OCI-LY7 (cell line): ENCODE measurements at regions not wholly inside any gene's neighbourhood (a gene's known extent, or its start where the extent isn't known, plus 50 kb on each side); places are given as distances from the start of the nearest gene placed in this dataset.

Source experiments
- BruUV-seq: library from RNA; stranded (reverse); fragments of 400-500 nt; replicated peaks from 2 replicates; lab custom pipeline; 2021; lab: Mats Ljungman, UMichigan
- CTCF ChIA-PET: fragments of 300-600 bp; sonication (Branson Sonifier 250); formaldehyde crosslinking; loops from one replicate; lab custom pipeline; 2022; ENCODE audit warnings: antibody characterized with exemption; ENCODE audit not compliant: unreplicated experiment; lab: Charles Lee
- POLR2A ChIA-PET: fragments of 300-600 bp; sonication (Branson Sonifier 250); formaldehyde crosslinking; loops from one replicate; lab custom pipeline; 2022; ENCODE audit warnings: antibody characterized with exemption; lab: Charles Lee
- DNase-seq: peaks from one replicate; pipeline ENCODE4 v3.0.0-alpha.2; 2015; ENCODE audit warnings: low spot score
- H2AFZ ChIP-seq: fragments of 200-600 bp; sonication (generic), shearing (Covaris generic); 2 replicates; pipeline ENCODE4 v1.6.1; 2014; ENCODE audit warnings: mild to moderate bottlenecking, antibody characterized with exemption, low read length, moderate library complexity
- H3K27ac ChIP-seq: fragments of 200-600 bp; sonication (generic); 2 replicates; pipeline ENCODE4 v1.5.1; 2014; ENCODE audit warnings: mixed run types, low read depth, mild to moderate bottlenecking, moderate library complexity, low read length, inconsistent platforms; ENCODE audit not compliant: poor library complexity, severe bottlenecking
- H3K36me3 ChIP-seq: fragments of 200-600 bp; sonication (generic); 2 replicates; pipeline ENCODE4 v1.6.1; 2014; ENCODE audit warnings: mild to moderate bottlenecking, antibody characterized with exemption, low read length, moderate library complexity, mixed read lengths; ENCODE audit not compliant: insufficient read depth
- H3K4me1 ChIP-seq: fragments of 200-600 bp; sonication (generic); 2 replicates; pipeline ENCODE4 v1.5.1; 2014; ENCODE audit warnings: mild to moderate bottlenecking, low read length; ENCODE audit not compliant: insufficient read depth, poor library complexity, severe bottlenecking
- H3K4me2 ChIP-seq: fragments of 200-600 bp; sonication (generic); 2 replicates; pipeline ENCODE4 v1.6.1; 2014; ENCODE audit warnings: mild to moderate bottlenecking, low read length
- H3K4me3 ChIP-seq: fragments of 200-600 bp; sonication (generic); 2 replicates; pipeline ENCODE4 v1.5.1; 2014; ENCODE audit warnings: mild to moderate bottlenecking, low read depth, low read length; ENCODE audit not compliant: poor library complexity, severe bottlenecking
- H3K79me2 ChIP-seq: fragments of 200-600 bp; sonication (generic); 2 replicates; pipeline ENCODE4 v1.6.1; 2016; ENCODE audit warnings: low read depth, mild to moderate bottlenecking, low read length, moderate library complexity, mixed read lengths; ENCODE audit not compliant: insufficient read depth
- H3K9me2 ChIP-seq: fragments of 200-600 bp; sonication (generic); 2 replicates; pipeline ENCODE4 v1.6.1; 2016; ENCODE audit warnings: mild to moderate bottlenecking, low read length, mixed read lengths; ENCODE audit not compliant: insufficient read depth
- H3K9me3 ChIP-seq: fragments of 200-600 bp; sonication (generic); 2 replicates; pipeline ENCODE4 v1.6.1; 2014; ENCODE audit warnings: mild to moderate bottlenecking, mixed run types, low read length, mixed read lengths
- H4K20me1 ChIP-seq: fragments of 200-600 bp; sonication (generic); 2 replicates; pipeline ENCODE4 v1.6.1; 2014; ENCODE audit warnings: mild to moderate bottlenecking, antibody characterized with exemption, low read length, moderate library complexity, mixed read lengths; ENCODE audit not compliant: insufficient read depth
- CTCF ChIP-seq: fragments of 200-600 bp; sonication (generic); conservative IDR thresholded peaks from 2 replicates; pipeline ENCODE4 v1.5.1; 2014; ENCODE audit warnings: mild to moderate bottlenecking, antibody characterized with exemption, low read length, moderate library complexity, mixed read lengths
- EZH2phosphoT487 ChIP-seq: fragments of 200-600 bp; sonication (generic); IDR thresholded peaks from 2 replicates; pipeline ENCODE4 v1.6.1; 2018; ENCODE audit warnings: low read depth, borderline replicate concordance, mild to moderate bottlenecking, mixed run types, antibody characterized with exemption, low read length, moderate library complexity, mixed read lengths
- intact Hi-C: fragments of 100-400 bp; cut with micrococcal nuclease; formaldehyde crosslinking; loops from one replicate; pipeline ENCODE4 v1.10.0; 2022; ENCODE audit not compliant: unreplicated experiment

- no peak for DNase-seq
- CTCF ChIA-PET, result interaction anchor here (0.6 kb wide), 1 partner anchor 174 kb away, joined by 3 read pairs; no protein-coding TSS in a partner anchor
- TF ChIP-seq EZH2phosphoT487 (no peak), CTCF (no peak)
These were observed 406.3 kb downstream of the CADM1 start for GRCh38 chr11:115097796-115098408.

GRCh38 chr11:115100706-115101105 lies 403.5 kb downstream of the CADM1 start:
- ChIA-PET POLR2A (interaction anchor here (1.1 kb wide), 1 partner anchor 14 kb away, joined by 3 read pairs; no protein-coding TSS in a partner anchor), CTCF (no interaction called here)
- no peak for DNase-seq
- no TSS peak for BruUV-seq
- Histone ChIP-seq H3K9me2 (no peaks in the 10 kb centered on the region), H3K36me3 (no peaks in the 10 kb centered on the region), H3K4me1 (no peaks in the 10 kb centered on the region), H2AFZ (no peak overlapping the region), H4K20me1 (no peaks in the 10 kb centered on the region), H3K4me2 (no peak overlapping the region), H3K9me3 (no peaks in the 10 kb centered on the region), H3K79me2 (no peaks in the 10 kb centered on the region), H3K27ac (no peak overlapping the region), H3K4me3 (no peak overlapping the region)
- TF ChIP-seq CTCF (no peak), EZH2phosphoT487 (no peak)
- intact Hi-C loops, result no loop called here

More at GRCh38 chr11:115097796-115098408, 406.3 kb downstream of the CADM1 start:
- no peaks in the 10 kb centered on the region for H4K20me1 ChIP-seq
- H2AFZ ChIP-seq, result no peak overlapping the region
- no peaks in the 10 kb centered on the region for H3K9me2 ChIP-seq
- no TSS peak for BruUV-seq
- H3K27ac ChIP-seq, result no peak overlapping the region
- no peaks in the 10 kb centered on the region for H3K4me1 ChIP-seq
- intact Hi-C loops, result no loop called here
- H3K4me2 ChIP-seq, result no peak overlapping the region
- H3K9me3 ChIP-seq, result no peaks in the 10 kb centered on the region
- POLR2A ChIA-PET, result no interaction called here
- no peak overlapping the region for H3K4me3 ChIP-seq
- no peaks in the 10 kb centered on the region for H3K36me3 ChIP-seq
- H3K79me2 ChIP-seq, result no peaks in the 10 kb centered on the region

GRCh38 chr11:115103921-115104320 lies 400.3 kb downstream of the CADM1 start:
- no peaks in the 10 kb centered on the region for H3K79me2 ChIP-seq
- TF ChIP-seq CTCF (peak; percentile 50), EZH2phosphoT487 (no peak)
- no peak overlapping the region for H3K4me3 ChIP-seq
- no peak overlapping the region for H3K4me2 ChIP-seq
- H2AFZ ChIP-seq, result no peak overlapping the region
- no peak for DNase-seq
- BruUV-seq, result no TSS peak
- no peak overlapping the region for H3K27ac ChIP-seq
- no peaks in the 10 kb centered on the region for H3K9me2 ChIP-seq
- ChIA-PET POLR2A (no interaction called here), CTCF (no interaction called here)
- no peaks in the 10 kb centered on the region for H3K9me3 ChIP-seq
- no peaks in the 10 kb centered on the region for H3K4me1 ChIP-seq
- intact Hi-C loops, result no loop called here
- H4K20me1 ChIP-seq, result no peaks in the 10 kb centered on the region
- no peaks in the 10 kb centered on the region for H3K36me3 ChIP-seq
